ENCODE measurements at regions not wholly inside any gene's neighbourhood (a gene's known extent, or its start where the extent isn't known, plus 50 kb on each side); places are given as distances from the start of the nearest gene placed in this dataset.

DNA sequence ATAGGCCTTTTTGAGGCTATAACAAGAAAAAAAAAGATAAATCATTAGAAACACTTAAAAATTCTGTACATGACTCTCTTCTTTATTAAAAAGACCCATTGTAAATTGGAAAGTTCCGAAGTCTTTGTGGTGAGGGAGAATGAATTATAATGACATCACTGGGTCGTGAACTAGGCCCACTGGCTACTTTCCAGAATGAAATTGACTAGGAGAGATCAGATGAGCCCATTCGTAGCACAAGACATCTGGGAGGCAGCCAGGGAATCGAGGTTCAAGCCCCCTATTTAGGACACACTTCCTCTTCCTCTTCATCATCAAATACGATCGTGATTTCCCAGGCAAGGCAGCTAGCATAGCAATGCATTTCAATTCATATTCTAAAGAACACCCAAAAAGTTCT lies 889.8 kb upstream of the NR2F2 start:
- Histone ChIP-seq H3K9me3 (ENCODE audit: control insufficient read depth, insufficient read depth, low read length) (no peaks in the 10 kb centered on the region), H3K4me1 (ENCODE audit: control insufficient read depth, low read length) (no peaks in the 10 kb centered on the region), H3K9me2 (replicated peaks; ENCODE audit: control insufficient read depth, low read length) (no peaks in the 10 kb centered on the region), H3K4me3 (ENCODE audit: low read length) (no peak overlapping the region), H3K4me2 (ENCODE audit: low read length) (no peak overlapping the region), H4K20me1 (ENCODE audit: control insufficient read depth, insufficient read depth, low read depth, low read length) (no peaks in the 10 kb centered on the region), H3K27ac (ENCODE audit: low read depth, low read length) (no peak overlapping the region), H3K79me2 (ENCODE audit: control insufficient read depth, low read length) (no peaks in the 10 kb centered on the region), H3K36me3 (ENCODE audit: control insufficient read depth, low read length) (no peaks in the 10 kb centered on the region), H3F3A (ENCODE audit: control insufficient read depth, insufficient read depth) (no peaks in the 10 kb centered on the region), H3K27me3 (ENCODE audit: control insufficient read depth, low read length) (no peaks in the 10 kb centered on the region)
- TF ChIP-seq, protein P1, sequence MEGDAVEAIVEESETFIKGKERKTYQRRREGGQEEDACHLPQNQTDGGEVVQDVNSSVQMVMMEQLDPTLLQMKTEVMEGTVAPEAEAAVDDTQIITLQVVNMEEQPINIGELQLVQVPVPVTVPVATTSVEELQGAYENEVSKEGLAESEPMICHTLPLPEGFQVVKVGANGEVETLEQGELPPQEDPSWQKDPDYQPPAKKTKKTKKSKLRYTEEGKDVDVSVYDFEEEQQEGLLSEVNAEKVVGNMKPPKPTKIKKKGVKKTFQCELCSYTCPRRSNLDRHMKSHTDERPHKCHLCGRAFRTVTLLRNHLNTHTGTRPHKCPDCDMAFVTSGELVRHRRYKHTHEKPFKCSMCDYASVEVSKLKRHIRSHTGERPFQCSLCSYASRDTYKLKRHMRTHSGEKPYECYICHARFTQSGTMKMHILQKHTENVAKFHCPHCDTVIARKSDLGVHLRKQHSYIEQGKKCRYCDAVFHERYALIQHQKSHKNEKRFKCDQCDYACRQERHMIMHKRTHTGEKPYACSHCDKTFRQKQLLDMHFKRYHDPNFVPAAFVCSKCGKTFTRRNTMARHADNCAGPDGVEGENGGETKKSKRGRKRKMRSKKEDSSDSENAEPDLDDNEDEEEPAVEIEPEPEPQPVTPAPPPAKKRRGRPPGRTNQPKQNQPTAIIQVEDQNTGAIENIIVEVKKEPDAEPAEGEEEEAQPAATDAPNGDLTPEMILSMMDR (IDR thresholded peaks at IDR 0.05; ENCODE audit: low read depth, low read length, poor library complexity, severe bottlenecking) = no peak
- no peak for TF ChIP-seq EZH2phosphoT487 (IDR thresholded peaks at IDR 0.05; ENCODE audit: borderline replicate concordance, low read length)

DNA sequence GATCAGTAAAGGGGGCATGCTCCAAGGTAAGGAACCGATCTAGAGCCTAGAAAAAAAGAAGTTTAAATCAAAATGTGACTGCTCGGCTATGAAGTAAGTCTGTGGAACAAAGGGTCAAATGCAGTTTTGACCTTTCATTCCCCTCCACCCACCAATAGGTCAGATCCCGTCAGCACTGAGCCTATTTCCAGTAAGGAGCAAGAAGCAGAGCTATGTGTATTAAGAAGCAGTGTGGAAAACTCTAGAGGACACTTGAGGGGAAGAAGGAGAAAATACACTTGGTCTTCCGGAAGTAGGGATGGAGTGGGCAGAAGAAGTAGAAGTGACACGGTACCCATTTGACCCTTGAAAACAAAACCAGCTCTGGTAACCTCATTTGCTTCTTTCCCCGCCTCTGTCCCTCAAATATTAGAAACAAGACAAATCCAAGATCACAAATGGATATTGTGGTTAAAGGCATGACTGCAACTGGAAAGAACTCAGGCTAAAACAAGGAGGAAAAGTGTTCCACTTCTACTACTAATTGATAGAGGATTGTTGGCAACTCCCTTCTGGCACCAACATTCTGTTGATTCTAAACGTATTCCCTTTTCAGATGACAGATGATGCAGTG lies 888.3 kb upstream of the NR2F2 start:
- no peaks in the 10 kb centered on the region for H3K27me3 ChIP-seq (ENCODE audit: control insufficient read depth, low read length)
- H3K9me2 ChIP-seq (replicated peaks; ENCODE audit: control insufficient read depth, low read length) = no peaks in the 10 kb centered on the region
- H3K4me1 ChIP-seq (ENCODE audit: control insufficient read depth, low read length) = peaks cover 3% of the 10 kb centered on the region; the same call in 1 of the 2 replicates
- H3F3A ChIP-seq (ENCODE audit: control insufficient read depth, insufficient read depth) = no peaks in the 10 kb centered on the region
- no peak overlapping the region for H3K4me3 ChIP-seq (ENCODE audit: low read length)
- H3K4me2 ChIP-seq (ENCODE audit: low read length) = no peak overlapping the region
- TF ChIP-seq, protein P1 (IDR thresholded peaks at IDR 0.05; ENCODE audit: low read depth, low read length, poor library complexity, severe bottlenecking) = no peak
- no peak for TF ChIP-seq EZH2phosphoT487 (IDR thresholded peaks at IDR 0.05; ENCODE audit: borderline replicate concordance, low read length)
- no peaks in the 10 kb centered on the region for H3K79me2 ChIP-seq (ENCODE audit: control insufficient read depth, low read length)
- no peaks in the 10 kb centered on the region for H4K20me1 ChIP-seq (ENCODE audit: control insufficient read depth, insufficient read depth, low read depth, low read length)
- no peaks in the 10 kb centered on the region for H3K9me3 ChIP-seq (ENCODE audit: control insufficient read depth, insufficient read depth, low read length)
- H3K27ac ChIP-seq (ENCODE audit: low read depth, low read length) = no peak overlapping the region
- no peaks in the 10 kb centered on the region for H3K36me3 ChIP-seq (ENCODE audit: control insufficient read depth, low read length)

DNA sequence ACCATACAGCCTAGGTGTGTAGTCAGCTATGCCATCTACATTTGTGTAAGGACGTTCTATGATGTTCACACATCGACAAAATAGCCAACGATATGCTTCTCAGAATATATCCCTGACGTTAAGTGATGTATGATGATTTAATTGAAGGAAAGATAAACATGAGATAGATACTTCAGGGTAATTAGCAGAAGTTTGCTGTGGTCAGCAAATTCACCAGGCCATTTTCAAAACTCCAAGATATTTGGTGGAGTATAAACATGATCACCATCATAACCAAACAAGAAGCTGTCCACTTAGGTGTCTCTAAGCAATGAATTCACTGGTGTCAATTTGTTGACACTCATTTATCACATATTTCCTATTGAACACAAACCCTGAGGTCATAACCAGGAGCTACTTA lies 885.6 kb upstream of the NR2F2 start:
- H3K4me1 ChIP-seq (ENCODE audit: control insufficient read depth, low read length) = peaks cover 3% of the 10 kb centered on the region; the same call in 1 of the 2 replicates
- no peaks in the 10 kb centered on the region for H3K9me2 ChIP-seq (replicated peaks; ENCODE audit: control insufficient read depth, low read length)
- no peaks in the 10 kb centered on the region for H4K20me1 ChIP-seq (ENCODE audit: control insufficient read depth, insufficient read depth, low read depth, low read length)
- H3K36me3 ChIP-seq (ENCODE audit: control insufficient read depth, low read length) = no peaks in the 10 kb centered on the region
- H3K27me3 ChIP-seq (ENCODE audit: control insufficient read depth, low read length) = no peaks in the 10 kb centered on the region
- TF ChIP-seq EZH2phosphoT487 (IDR thresholded peaks at IDR 0.05; ENCODE audit: borderline replicate concordance, low read length) = no peak
- TF ChIP-seq, protein P1 (IDR thresholded peaks at IDR 0.05; ENCODE audit: low read depth, low read length, poor library complexity, severe bottlenecking) = no peak
- H3K4me2 ChIP-seq (ENCODE audit: low read length) = no peak overlapping the region
- no peak overlapping the region for H3K27ac ChIP-seq (ENCODE audit: low read depth, low read length)
- H3K9me3 ChIP-seq (ENCODE audit: control insufficient read depth, insufficient read depth, low read length) = no peaks in the 10 kb centered on the region
- H3F3A ChIP-seq (ENCODE audit: control insufficient read depth, insufficient read depth) = no peaks in the 10 kb centered on the region
- H3K4me3 ChIP-seq (ENCODE audit: low read length) = no peak overlapping the region
- H3K79me2 ChIP-seq (ENCODE audit: control insufficient read depth, low read length) = no peaks in the 10 kb centered on the region

All from DOHH2 (cell line).